GM12878 (cell line): ENCODE measurements at regions not wholly inside any gene's neighbourhood (a gene's known extent, or its start where the extent isn't known, plus 50 kb on each side); places are given as distances from the start of the nearest gene placed in this dataset.

ENCODE experiments used
- ATAC-seq: fragments of 200-7000 bp; cut with Tn5 transposase; 3 replicates; pipeline ENCODE4 v1.9.1; 2020; ENCODE audit warnings: mild to moderate bottlenecking, moderate library complexity
- BruUV-seq: library from RNA; stranded (reverse); fragments of 400-500 nt; replicated peaks from 2 replicates; lab custom pipeline; 2021; lab: Mats Ljungman, UMichigan
- CTCF ChIA-PET: fragments of 300-600 bp; sonication (Branson Sonifier 250); formaldehyde crosslinking; extraction: SDS; loops from one replicate; lab custom pipeline; 2021; ENCODE audit warnings: inconsistent platforms; lab: Yijun Ruan, JAX
- POLR2A ChIA-PET: fragments of 350-600 bp; formaldehyde crosslinking; extraction: SDS; loops from one replicate; lab custom pipeline; 2021; ENCODE audit warnings: inconsistent platforms; lab: Charles Lee
- RAD21 ChIA-PET: fragments of 300-600 bp; sonication (Branson Sonifier 250); formaldehyde crosslinking; loops from one replicate; lab custom pipeline; 2023; ENCODE audit warnings: antibody characterized with exemption; ENCODE audit not compliant: unreplicated experiment; lab: Charles Lee
- SMC1A ChIA-PET: fragments of 300-600 bp; sonication (Branson Sonifier 250); formaldehyde crosslinking; loops from one replicate; lab custom pipeline; 2023; ENCODE audit not compliant: unreplicated experiment, uncharacterized antibody; lab: Charles Lee
- DNase-seq: peaks from one replicate; pipeline ENCODE4 v3.0.0-alpha.2; 2011; ENCODE audit warnings: low read depth, low spot score
- FAIRE-seq: peaks from 3 replicates; lab custom pipeline; 2011; peaks lifted over from hg19 to GRCh38; lab: Jason Lieb, UNC
- H2AFZ ChIP-seq: 2 replicates; pipeline ENCODE4 v1.6.0; 2011; ENCODE audit warnings: low read depth, low read length, control low read depth; ENCODE audit not compliant: control insufficient read depth
- H3K27ac ChIP-seq: 2 replicates; pipeline ENCODE4 v1.5.1; 2011; ENCODE audit warnings: control low read depth; ENCODE audit not compliant: control insufficient read depth, insufficient read depth
- H3K27me3 ChIP-seq, 2 experiments: replicated peaks in 1 of 2; 2 replicates each; pipeline versions ENCODE4 v1.6.0 to v1.6.1; 2011; ENCODE audit warnings: low read length in 1 of 2; ENCODE audit not compliant: control insufficient read depth in 2 of 2, insufficient read depth in 2 of 2
- H3K36me3 ChIP-seq, 2 experiments: 2 replicates each; pipeline ENCODE4 v1.5.1; 2011; ENCODE audit warnings: low read length in 1 of 2; ENCODE audit not compliant: control insufficient read depth in 2 of 2, insufficient read depth in 2 of 2
- H3K4me1 ChIP-seq: 2 replicates; pipeline ENCODE4 v1.6.1; 2011; ENCODE audit warnings: mild to moderate bottlenecking, low read length, moderate library complexity, mixed read lengths; ENCODE audit not compliant: control insufficient read depth, insufficient read depth
- H3K4me2 ChIP-seq: 2 replicates; pipeline ENCODE4 v1.6.0; 2011; ENCODE audit warnings: control low read depth; ENCODE audit not compliant: control insufficient read depth, insufficient read depth
- H3K4me3 ChIP-seq: fragments of 200-600 bp; sonication (generic); 2 replicates; pipeline ENCODE4 v1.5.1; 2016
- H3K79me2 ChIP-seq: 2 replicates; pipeline ENCODE4 v1.6.0; 2011; ENCODE audit warnings: low read length; ENCODE audit not compliant: control insufficient read depth, insufficient read depth
- H3K9ac ChIP-seq: 2 replicates; pipeline ENCODE4 v1.8.0; 2011; ENCODE audit warnings: low read length, control low read depth, mixed read lengths; ENCODE audit not compliant: control insufficient read depth, insufficient read depth
- H3K9me3 ChIP-seq: replicated peaks from 3 replicates; pipeline ENCODE4 v1.5.1; 2011; ENCODE audit warnings: mild to moderate bottlenecking, low read length; ENCODE audit not compliant: control insufficient read depth, insufficient read depth
- H4K20me1 ChIP-seq: 2 replicates; pipeline ENCODE4 v1.6.0; 2011; ENCODE audit not compliant: control insufficient read depth, insufficient read depth
- DPF2 ChIP-seq: fragments of 450-650 bp; IDR thresholded peaks from 2 replicates; pipeline ENCODE4 v1.6.1; 2017; ENCODE audit warnings: mild to moderate bottlenecking
- ESRRA ChIP-seq: IDR thresholded peaks from 2 replicates; pipeline ENCODE4 v1.6.1; 2012; ENCODE audit warnings: mild to moderate bottlenecking, low read length, improper control_type of control experiment
- ETV6 ChIP-seq, 2 experiments: fragments of 450-650 bp in 1 of 2; IDR thresholded peaks in 1 of 2; conservative IDR thresholded peaks in 1 of 2; 2 replicates each; pipeline ENCODE4 v1.6.1; 2014; ENCODE audit warnings: antibody characterized with exemption in 1 of 2, borderline replicate concordance in 1 of 2, low read depth in 1 of 2, mild to moderate bottlenecking in 1 of 2, moderate library complexity in 1 of 2
- FOXM1 ChIP-seq: IDR thresholded peaks from 2 replicates; pipeline ENCODE4 v1.6.1; 2012; ENCODE audit warnings: low read depth, mild to moderate bottlenecking, inconsistent platforms, low read length, moderate library complexity
- IKZF1 ChIP-seq: fragments of 450-650 bp; conservative IDR thresholded peaks from 2 replicates; pipeline ENCODE4 v1.6.1; 2017; ENCODE audit warnings: antibody characterized with exemption, mild to moderate bottlenecking
- MEF2A ChIP-seq: IDR thresholded peaks from 2 replicates; pipeline ENCODE4 v1.6.1; 2011; ENCODE audit warnings: low read depth, mild to moderate bottlenecking, low read length, moderate library complexity; ENCODE audit not compliant: insufficient read depth
- MEF2B ChIP-seq: fragments of 450-650 bp; IDR thresholded peaks from 2 replicates; pipeline ENCODE4 v1.6.1; 2018; ENCODE audit warnings: mild to moderate bottlenecking, moderate library complexity; ENCODE audit not compliant: partially characterized antibody, poor library complexity, severe bottlenecking
- NFYA ChIP-seq: IDR thresholded peaks from 2 replicates; pipeline ENCODE4 v1.6.1; 2011; ENCODE audit warnings: low read depth, mild to moderate bottlenecking, low read length, improper control_type of control experiment, borderline replicate concordance
- NR2C2 ChIP-seq: IDR thresholded peaks from 2 replicates; pipeline ENCODE4 v1.6.1; 2011; ENCODE audit warnings: borderline replicate concordance, low read depth; ENCODE audit not compliant: control insufficient read depth, insufficient read length
- POLR2AphosphoS5 ChIP-seq: IDR thresholded peaks from 2 replicates; pipeline ENCODE4 v1.6.1; 2011; ENCODE audit warnings: mild to moderate bottlenecking, low read length, inconsistent platforms
- RELB ChIP-seq: fragments of 450-650 bp; IDR thresholded peaks from 2 replicates; pipeline ENCODE4 v1.6.1; 2017; ENCODE audit warnings: low read depth, mild to moderate bottlenecking, moderate library complexity
- SMC3 ChIP-seq: IDR thresholded peaks from 2 replicates; pipeline ENCODE4 v1.6.1; 2011; ENCODE audit warnings: low read length, improper control_type of control experiment, borderline replicate concordance
- WGBS: methylation state at CpG from one replicate; pipeline ENCODE4 v1.1.6; 2016; ENCODE audit warnings: low lambda C conversion rate; ENCODE audit not compliant: insufficient replicate concordance, insufficient coverage; ENCODE audit errors: missing lambda C conversion rate; 5-methylcytosine and 5-hydroxymethylcytosine counted together
- in situ Hi-C: fragments of 300-500 bp; cut with MboI; formaldehyde crosslinking; loops from 9 replicates; pipeline ENCODE4 v1.14.3; 2018; ENCODE audit warnings: mixed read lengths
- intact Hi-C: fragments of 100-400 bp; cut with micrococcal nuclease; formaldehyde crosslinking; loops from one replicate; pipeline ENCODE4 v1.14.2; 2022; ENCODE audit not compliant: unreplicated experiment
- TF ChIP-seq, protein P1 (sequence below): IDR thresholded peaks from 2 replicates; pipeline ENCODE4 v1.6.1; 2012; ENCODE audit warnings: low read length, inconsistent platforms
- TF ChIP-seq, protein P2 (sequence below): IDR thresholded peaks from 2 replicates; pipeline ENCODE4 v1.6.1; 2012; ENCODE audit warnings: low read depth, low read length, improper control_type of control experiment

GRCh38 chr7:83280671-83281070, 118.0 kb upstream of the PCLO start:
- TF ChIP-seq NR2C2 (no peak), POLR2AphosphoS5 (no peak), MEF2B (no peak), FOXM1 (no peak), DPF2 (no peak), ETV6 (conservative IDR thresholded peaks at IDR 0.05 in 1 of 2, IDR thresholded peaks at IDR 0.05 in 1 of 2; ENCODE audit: borderline replicate concordance in 1 of 2, low read depth in 1 of 2) (no peak), RELB (no peak), NFYA (no peak), SMC3 (no peak), IKZF1 (no peak), ESRRA (no peak), MEF2A (no peak)
- TF ChIP-seq, protein P1, sequence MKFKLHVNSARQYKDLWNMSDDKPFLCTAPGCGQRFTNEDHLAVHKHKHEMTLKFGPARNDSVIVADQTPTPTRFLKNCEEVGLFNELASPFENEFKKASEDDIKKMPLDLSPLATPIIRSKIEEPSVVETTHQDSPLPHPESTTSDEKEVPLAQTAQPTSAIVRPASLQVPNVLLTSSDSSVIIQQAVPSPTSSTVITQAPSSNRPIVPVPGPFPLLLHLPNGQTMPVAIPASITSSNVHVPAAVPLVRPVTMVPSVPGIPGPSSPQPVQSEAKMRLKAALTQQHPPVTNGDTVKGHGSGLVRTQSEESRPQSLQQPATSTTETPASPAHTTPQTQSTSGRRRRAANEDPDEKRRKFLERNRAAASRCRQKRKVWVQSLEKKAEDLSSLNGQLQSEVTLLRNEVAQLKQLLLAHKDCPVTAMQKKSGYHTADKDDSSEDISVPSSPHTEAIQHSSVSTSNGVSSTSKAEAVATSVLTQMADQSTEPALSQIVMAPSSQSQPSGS: no peak
- TF ChIP-seq, protein P2, sequence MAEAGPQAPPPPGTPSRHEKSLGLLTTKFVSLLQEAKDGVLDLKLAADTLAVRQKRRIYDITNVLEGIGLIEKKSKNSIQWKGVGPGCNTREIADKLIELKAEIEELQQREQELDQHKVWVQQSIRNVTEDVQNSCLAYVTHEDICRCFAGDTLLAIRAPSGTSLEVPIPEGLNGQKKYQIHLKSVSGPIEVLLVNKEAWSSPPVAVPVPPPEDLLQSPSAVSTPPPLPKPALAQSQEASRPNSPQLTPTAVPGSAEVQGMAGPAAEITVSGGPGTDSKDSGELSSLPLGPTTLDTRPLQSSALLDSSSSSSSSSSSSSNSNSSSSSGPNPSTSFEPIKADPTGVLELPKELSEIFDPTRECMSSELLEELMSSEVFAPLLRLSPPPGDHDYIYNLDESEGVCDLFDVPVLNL: no peak
- in situ Hi-C loops (no loop called here), intact Hi-C loops (no loop called here)
- Histone ChIP-seq H2AFZ (no peak overlapping the region), H4K20me1 (no peaks in the 10 kb centered on the region), H3K36me3 (no peaks in the 10 kb centered on the region), H3K79me2 (no peaks in the 10 kb centered on the region), H3K4me3 (no peak overlapping the region), H3K27ac (no peak overlapping the region), H3K4me1 (no peaks in the 10 kb centered on the region), H3K9ac (no peak overlapping the region), H3K4me2 (no peak overlapping the region), H3K9me3 (no peaks in the 10 kb centered on the region), H3K27me3 (no peaks in the 10 kb centered on the region)
- SMC1A ChIA-PET: no interaction called here
- POLR2A ChIA-PET: no interaction called here
- no peak for FAIRE-seq
- BruUV-seq: no TSS peak
- RAD21 ChIA-PET: no interaction called here
- DNase-seq: no peak
- ATAC-seq: no peak
- WGBS: 2% methylated on average over 2 of the region's 2 CpGs
- CTCF ChIA-PET: no interaction called here
